ENCODE measurements at regions not wholly inside any gene's neighbourhood (a gene's known extent, or its start where the extent isn't known, plus 50 kb on each side); places are given as distances from the start of the nearest gene placed in this dataset.

DNA sequence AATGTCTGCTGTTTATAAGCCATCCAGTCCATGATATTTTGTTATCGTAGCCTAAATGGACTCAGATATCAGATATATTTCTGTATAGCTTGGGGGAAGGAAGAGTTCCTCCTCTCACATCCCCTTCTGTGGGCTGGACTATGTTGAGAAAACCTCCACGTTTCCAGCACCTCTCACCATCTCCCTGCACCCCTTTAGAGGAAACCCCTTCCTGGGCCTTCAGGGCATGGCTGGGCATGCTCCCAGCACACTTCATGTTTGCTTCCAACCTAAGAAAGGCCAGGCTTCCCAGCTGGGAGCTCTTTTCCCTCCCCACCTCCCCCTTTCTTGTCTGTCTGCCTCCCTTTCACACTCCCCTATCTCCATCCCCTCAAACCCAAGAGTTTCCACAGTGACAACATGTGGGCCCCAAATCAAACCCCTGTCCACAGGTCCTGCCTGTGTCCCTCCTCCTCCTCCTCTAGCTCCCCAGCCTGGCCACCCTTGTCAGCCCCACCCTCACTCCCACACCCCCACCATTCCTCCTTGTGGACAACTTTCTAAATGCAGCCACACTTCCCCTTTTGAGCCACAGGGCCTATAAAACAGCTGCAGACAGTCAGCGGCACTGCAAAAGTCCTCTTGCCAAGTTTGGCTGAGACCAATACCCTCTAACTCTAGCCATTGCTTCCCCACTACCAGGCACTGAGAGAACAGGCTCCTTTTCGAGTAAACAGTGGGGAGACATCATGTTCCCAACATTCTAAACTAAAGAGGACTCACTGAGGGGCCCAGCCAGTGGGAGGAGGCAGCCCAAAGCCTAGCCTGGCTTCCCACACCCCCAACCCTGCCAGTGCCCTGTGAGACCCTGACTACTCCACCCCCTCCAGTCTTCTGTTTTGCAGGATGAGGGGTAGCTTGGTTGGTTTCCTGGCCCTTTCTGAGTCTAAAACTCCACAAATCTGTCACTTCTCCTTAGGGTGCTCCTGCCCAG, 120.5 kb downstream of the ZFP36L2 start:
- DNase-seq: peak; percentile 54

GRCh38 chr2:43104763-43105162, 121.6 kb downstream of the ZFP36L2 start:
- no peak for DNase-seq

GRCh38 chr2:43104106-43104505, 122.3 kb downstream of the ZFP36L2 start:
- no peak for DNase-seq

DNA sequence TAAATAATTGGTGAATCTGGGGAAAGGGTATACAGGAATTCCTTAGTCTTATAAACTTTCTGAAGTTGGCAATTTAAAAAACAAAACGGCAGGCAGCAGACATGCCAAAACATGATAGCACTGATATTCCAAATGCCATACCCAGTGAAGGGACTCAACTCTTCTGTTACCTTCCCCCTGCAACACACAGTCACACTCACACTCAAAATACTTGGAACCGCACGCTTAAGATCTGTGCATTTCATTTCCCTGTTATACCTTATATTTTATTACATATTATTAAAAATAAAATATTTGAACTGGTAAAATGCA, 123.4 kb downstream of the ZFP36L2 start:
- DNase-seq: no peak

DNA sequence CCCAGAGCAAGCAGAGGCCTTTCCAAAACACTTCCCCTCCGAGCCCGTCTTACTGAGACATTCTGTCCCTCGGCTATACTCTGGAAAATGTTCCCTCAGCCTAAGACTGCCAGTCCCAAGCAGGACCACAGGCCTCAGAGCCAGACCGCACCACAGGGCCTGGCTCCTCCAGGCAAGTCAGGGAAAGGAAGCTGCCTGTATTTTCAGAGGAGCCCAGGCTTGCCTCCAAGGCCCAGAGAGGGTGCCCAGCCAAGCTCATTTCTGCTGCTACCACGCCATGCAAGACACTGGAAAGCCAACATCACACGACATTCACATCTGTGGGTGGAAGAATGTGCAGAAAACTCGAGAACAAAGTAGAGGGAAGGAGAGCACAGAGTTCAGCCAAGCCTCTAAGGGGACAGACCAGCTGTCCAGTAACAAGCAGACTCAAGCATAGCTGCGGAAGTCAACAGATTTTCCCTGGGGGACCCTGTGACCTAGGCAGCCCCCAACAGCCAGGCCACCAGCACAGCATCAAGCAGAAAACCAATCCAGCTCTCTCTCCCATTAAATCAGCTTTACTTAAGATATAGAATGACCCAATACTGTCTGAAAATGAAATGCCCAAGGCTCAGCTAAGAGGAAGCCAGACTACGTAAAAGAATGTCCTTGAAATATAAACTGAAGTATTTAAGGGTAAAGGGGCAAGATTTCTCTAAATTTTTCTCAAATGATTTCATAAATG, 123.9 kb downstream of the ZFP36L2 start:
- no peak for DNase-seq

GRCh38 chr2:43101751-43102150, 124.7 kb downstream of the ZFP36L2 start:
- DNase-seq: no peak

DNA sequence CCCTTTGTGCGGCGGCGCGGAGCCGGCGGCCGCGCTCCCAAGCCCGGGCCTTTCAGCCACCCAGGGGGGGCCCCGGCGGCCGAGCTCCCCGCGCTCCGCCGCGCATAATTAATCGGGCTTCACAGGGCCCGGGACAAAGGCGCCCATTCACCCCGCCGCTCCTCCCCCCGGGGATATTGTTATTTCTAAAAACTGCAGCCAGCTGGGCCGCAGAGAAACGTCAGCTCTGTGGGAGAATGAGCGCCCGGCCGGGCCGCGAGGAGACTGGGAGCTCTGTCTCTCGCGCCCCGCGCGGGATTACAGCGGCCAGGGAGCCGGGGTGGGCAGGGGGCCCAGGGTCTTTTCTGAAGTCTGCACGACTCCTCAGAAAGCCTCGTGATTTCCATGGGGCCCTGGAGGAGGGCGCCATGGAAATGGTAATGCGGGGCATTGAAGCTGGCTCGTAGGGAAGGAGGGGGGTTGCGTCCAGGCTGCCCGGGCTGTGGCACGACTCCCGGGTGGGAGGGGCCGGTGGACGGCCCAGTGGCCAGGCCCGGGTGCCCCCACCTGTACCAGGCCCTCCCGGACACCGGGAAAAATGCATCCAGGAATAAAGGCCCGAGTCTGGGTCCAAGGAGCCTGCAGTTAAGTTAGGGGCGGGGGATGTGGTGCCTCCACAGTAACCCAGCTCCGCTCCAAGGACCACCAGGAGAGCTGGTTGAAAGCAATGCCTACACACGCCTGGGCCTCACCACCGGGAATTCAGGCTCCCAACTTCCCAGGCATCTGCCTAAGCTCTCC, 125.3 kb downstream of the ZFP36L2 start:
- DNase-seq: no peak

DNA sequence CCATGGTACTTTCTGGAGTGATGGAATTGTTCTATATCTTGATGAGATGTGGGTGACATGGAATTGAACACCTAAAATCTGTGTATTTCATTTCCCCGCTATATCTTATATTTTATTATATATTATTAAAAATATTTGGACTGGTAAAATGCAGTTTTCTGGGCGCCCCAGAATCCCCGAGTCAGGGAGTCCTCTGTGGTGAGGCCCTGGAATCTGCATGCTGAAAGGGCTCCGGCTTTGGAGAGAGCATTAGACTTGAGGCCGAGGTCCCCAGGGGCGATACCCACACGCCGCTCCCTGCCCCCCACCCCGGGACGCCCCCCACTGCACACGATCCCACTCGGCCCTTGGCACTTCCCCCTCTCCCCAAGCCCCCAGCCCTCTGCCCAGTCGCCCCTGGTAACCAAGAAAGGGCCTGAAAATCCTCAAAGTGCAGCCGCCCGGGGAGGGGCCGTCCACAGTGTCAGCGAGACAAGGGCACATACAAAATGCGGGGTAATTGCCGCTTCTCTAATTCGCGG, 126.0 kb downstream of the ZFP36L2 start:
- DNase-seq: no peak

DNA sequence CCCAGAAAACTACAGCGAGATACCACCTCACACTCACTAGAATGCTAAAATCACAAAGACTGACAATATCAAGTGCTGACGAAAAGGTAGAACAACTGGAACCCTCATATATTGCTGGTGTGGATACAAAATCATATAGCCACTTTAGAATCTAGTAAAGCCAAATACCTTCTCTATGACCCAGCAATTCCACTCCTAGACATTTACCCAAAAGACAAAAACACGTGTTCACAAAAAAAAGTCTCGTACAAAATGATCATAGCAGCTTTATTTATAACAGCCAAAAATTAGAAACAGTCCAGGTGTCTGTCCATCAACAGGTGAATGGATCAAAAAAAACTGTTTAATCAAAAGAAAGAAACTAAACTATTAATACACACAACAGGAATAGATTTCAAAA, 126.6 kb downstream of the ZFP36L2 start:
- DNase-seq: no peak

GRCh38 chr2:43098539-43098938, 127.9 kb downstream of the ZFP36L2 start:
- DNase-seq: no peak

DNA sequence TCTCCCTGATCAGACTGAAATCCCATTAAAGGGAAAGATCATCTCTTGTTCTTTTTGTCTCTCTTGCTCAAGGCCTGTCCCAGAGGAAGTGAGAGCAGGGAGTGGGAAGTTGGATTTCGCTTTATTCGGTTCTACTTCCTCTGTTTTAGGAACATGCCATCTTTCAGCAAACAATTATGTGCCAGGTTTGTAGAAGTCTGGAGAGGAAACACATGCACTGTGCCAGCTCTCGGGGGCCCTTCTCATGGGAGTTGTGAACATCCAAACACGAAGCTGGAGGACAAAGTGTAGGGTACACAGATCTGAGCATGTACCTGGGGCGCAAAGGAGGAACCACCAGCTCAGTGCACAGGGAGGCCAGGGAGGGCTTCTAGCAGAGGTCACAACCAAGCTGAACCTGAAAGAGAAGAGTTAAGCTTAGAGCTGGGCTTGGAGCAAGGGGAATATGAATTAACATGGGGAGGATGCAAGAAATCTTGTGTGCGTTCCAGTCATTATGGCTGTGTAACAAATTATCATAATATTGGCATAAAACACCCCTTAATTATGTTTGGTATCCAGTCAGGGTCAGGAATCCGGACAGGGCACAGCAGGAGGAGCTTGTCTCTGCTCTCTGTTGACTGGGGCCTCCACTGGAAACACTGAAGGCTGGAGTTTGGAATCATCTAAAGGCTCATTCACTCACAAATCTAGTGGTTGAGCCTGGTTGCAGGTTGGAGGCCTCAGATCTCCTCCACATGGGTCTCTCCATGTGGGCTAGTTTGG, 128.6 kb downstream of the ZFP36L2 start:
- no peak for DNase-seq

DNA sequence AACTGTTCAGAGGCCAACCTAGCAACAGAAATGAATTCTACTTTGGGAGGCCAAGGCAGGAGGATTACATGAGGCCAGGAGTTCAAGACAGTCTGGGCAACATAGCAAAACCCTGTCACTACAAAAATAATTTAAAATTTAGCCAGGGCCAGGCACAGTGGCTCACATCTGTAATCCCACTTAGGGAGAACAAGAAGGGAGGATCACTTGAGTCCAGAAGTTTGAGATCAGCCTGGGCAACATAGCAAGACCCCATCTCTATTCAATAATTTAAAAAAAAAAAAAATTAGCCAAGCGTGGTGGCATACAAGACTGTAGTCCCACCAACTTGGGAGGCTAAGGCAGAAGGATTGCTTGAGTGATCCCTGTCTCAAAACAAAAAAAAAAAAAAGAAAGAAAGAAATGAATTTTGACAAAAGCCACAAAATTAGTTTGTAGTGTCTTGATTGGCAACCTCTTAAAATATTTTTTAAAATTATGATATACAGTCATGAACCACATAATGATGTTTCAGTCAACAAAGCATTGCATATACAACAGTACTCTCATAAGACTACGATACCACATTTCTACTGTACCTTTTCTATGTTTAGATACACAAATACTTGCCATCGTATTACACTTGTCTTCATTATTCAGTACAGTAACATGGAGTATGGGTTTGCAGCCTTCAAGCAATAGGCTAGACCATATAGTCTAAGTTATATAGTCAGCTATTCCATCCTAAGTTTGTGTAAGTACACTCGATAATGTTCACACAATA, 130.7 kb downstream of the ZFP36L2 start:
- DNase-seq: no peak

GRCh38 chr2:43092520-43093179, 133.8 kb downstream of the ZFP36L2 start:
- no peak for DNase-seq

DNA sequence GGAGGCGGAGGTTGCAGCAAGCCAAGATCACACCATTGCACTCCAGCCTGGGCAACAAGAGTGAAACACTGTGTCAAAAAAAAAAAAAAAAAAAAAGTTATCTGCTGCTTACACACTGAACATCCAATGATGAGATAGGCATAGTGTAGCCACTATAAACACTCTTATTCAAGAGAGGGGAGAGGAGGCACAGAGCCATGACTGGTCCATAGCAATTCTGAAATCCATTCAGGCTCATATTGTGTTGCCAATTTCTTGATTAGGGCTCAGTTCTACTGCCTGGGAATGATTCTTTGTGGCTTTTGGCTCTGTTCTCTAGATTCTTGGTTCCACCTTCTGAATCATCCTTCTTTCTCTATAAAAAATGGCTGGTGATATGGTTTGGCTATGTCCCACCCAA, 136.1 kb downstream of the ZFP36L2 start:
- DNase-seq: no peak

- DNase-seq: no peak
Observed at GRCh38 chr2:43088143-43089073, 138.0 kb downstream of the ZFP36L2 start.

- DNase-seq: no peak
Observed at GRCh38 chr2:43087413-43087812, 139.0 kb downstream of the ZFP36L2 start.

GRCh38 chr2:43086451-43087221, 139.8 kb downstream of the ZFP36L2 start:
- peak; percentile 100 for DNase-seq

- peak; percentile 26 for DNase-seq
Observed at GRCh38 chr2:43085929-43086328, 140.5 kb downstream of the ZFP36L2 start.

- DNase-seq: no peak
Observed at GRCh38 chr2:43085505-43085904, 140.9 kb downstream of the ZFP36L2 start.
